ENCODE measurements at regions not wholly inside any gene's neighbourhood (a gene's known extent, or its start where the extent isn't known, plus 50 kb on each side); places are given as distances from the start of the nearest gene placed in this dataset.

- H3K4me3 ChIP-seq (ENCODE audit: control extremely low read depth in 1 of 5, extremely low read depth in 1 of 5, insufficient read depth in 1 of 5, low read depth in 2 of 5, low read length in 4 of 5), result no peak overlapping the region
- ATAC-seq (ENCODE audit: low read depth), result no peak
- no peaks in the 10 kb centered on the region for H3K9me3 ChIP-seq (ENCODE audit: control extremely low read depth in 1 of 3, control insufficient read depth in 2 of 3, insufficient read depth in 1 of 3, low read length in 2 of 3)
- no peaks in the 10 kb centered on the region for H3K36me3 ChIP-seq (replicated peaks in 1 of 2; ENCODE audit: control extremely low read depth in 1 of 2, control insufficient read depth in 1 of 2, extremely low read depth in 1 of 2, insufficient read depth in 2 of 2, low read length in 1 of 2)
- no peak overlapping the region for H3K27ac Mint-ChIP-seq
- no peak overlapping the region for H3K4me3 Mint-ChIP-seq
- intact Hi-C loops (cut with micrococcal nuclease), result no loop called here
- no peak overlapping the region for H3K9ac ChIP-seq (ENCODE audit: low read length)
- no peaks in the 10 kb centered on the region for H4K20me1 ChIP-seq (ENCODE audit: control insufficient read depth, insufficient read depth, low read length, poor library complexity, severe bottlenecking)
- no peaks in the 10 kb centered on the region for H3K27me3 ChIP-seq (replicated peaks in 1 of 4; ENCODE audit: control extremely low read depth in 1 of 4, control insufficient read depth in 3 of 4, insufficient read depth in 4 of 4, low read length in 3 of 4)
- DNase-seq, result no peak
- WGBS (ENCODE audit: insufficient coverage), result 100% methylated on average over 1 of the region's 2 CpGs
- ChIA-PET CTCF (no interaction called here), POLR2A (no interaction called here)
- no peaks in the 10 kb centered on the region for H3K4me1 ChIP-seq (ENCODE audit: control insufficient read depth in 2 of 2, insufficient read depth in 2 of 2, low read length in 2 of 2)
- H3K27ac ChIP-seq (ENCODE audit: low read length in 2 of 2), result no peak overlapping the region
- TF ChIP-seq, protein P1, sequence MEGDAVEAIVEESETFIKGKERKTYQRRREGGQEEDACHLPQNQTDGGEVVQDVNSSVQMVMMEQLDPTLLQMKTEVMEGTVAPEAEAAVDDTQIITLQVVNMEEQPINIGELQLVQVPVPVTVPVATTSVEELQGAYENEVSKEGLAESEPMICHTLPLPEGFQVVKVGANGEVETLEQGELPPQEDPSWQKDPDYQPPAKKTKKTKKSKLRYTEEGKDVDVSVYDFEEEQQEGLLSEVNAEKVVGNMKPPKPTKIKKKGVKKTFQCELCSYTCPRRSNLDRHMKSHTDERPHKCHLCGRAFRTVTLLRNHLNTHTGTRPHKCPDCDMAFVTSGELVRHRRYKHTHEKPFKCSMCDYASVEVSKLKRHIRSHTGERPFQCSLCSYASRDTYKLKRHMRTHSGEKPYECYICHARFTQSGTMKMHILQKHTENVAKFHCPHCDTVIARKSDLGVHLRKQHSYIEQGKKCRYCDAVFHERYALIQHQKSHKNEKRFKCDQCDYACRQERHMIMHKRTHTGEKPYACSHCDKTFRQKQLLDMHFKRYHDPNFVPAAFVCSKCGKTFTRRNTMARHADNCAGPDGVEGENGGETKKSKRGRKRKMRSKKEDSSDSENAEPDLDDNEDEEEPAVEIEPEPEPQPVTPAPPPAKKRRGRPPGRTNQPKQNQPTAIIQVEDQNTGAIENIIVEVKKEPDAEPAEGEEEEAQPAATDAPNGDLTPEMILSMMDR (IDR thresholded peaks at IDR 0.05), result no peak
- TF ChIP-seq EZH2 (IDR thresholded peaks at IDR 0.05; ENCODE audit: borderline replicate concordance, insufficient read depth, low read depth, low read length, poor library complexity, severe bottlenecking), result no peak
- H3K9me3 Mint-ChIP-seq (ENCODE audit: insufficient read depth), result no peaks in the 10 kb centered on the region
- H3K79me2 ChIP-seq (ENCODE audit: control insufficient read depth, insufficient read depth, low read length), result no peaks in the 10 kb centered on the region
- no peak overlapping the region for H2AFZ ChIP-seq (ENCODE audit: insufficient read depth, low read depth, low read length, poor library complexity, severe bottlenecking)
- no peaks in the 10 kb centered on the region for H3K27me3 Mint-ChIP-seq
- no peaks in the 10 kb centered on the region for H3K4me1 Mint-ChIP-seq
- H3K4me2 ChIP-seq (replicated peaks; ENCODE audit: low read depth, low read length, poor library complexity, severe bottlenecking), result no peak overlapping the region
Measured at GRCh38 chr3:178155521-178155920, 380.7 kb upstream of the KCNMB2 start.

DNA sequence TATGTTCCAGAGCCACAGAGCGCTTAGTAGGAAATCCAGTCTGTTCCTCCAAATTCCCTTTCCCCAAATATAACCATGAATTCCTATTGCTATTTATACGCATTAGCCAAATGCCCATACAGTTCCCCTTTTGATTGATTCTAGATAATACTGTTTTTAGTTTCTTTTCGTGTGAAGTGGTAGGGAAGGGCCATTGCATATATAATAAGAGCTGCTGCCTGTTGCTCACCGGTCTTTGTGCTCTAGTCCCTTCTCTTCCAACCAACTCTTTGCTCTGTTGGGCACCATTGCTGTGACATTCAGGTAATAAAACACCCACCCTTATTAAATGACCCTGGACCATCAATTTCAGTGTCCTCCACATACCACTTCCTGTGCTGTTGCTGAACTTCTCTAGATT is 379.9 kb upstream of the KCNMB2 start:
- intact Hi-C loops (cut with micrococcal nuclease), result no loop called here
- Histone ChIP-seq H3K27me3 (replicated peaks in 1 of 4; ENCODE audit: control extremely low read depth in 1 of 4, control insufficient read depth in 3 of 4, insufficient read depth in 4 of 4, low read length in 3 of 4) (no peaks in the 10 kb centered on the region), H2AFZ (ENCODE audit: insufficient read depth, low read depth, low read length, poor library complexity, severe bottlenecking) (no peak overlapping the region), H3K4me1 (ENCODE audit: control insufficient read depth in 2 of 2, insufficient read depth in 2 of 2, low read length in 2 of 2) (no peaks in the 10 kb centered on the region), H3K9me3 (ENCODE audit: control extremely low read depth in 1 of 3, control insufficient read depth in 2 of 3, insufficient read depth in 1 of 3, low read length in 2 of 3) (no peaks in the 10 kb centered on the region), H4K20me1 (ENCODE audit: control insufficient read depth, insufficient read depth, low read length, poor library complexity, severe bottlenecking) (no peaks in the 10 kb centered on the region), H3K36me3 (replicated peaks in 1 of 2; ENCODE audit: control extremely low read depth in 1 of 2, control insufficient read depth in 1 of 2, extremely low read depth in 1 of 2, insufficient read depth in 2 of 2, low read length in 1 of 2) (no peaks in the 10 kb centered on the region), H3K79me2 (ENCODE audit: control insufficient read depth, insufficient read depth, low read length) (no peaks in the 10 kb centered on the region), H3K27ac (ENCODE audit: low read length in 2 of 2) (no peak overlapping the region), H3K4me3 (ENCODE audit: control extremely low read depth in 1 of 5, extremely low read depth in 1 of 5, insufficient read depth in 1 of 5, low read depth in 2 of 5, low read length in 4 of 5) (no peak overlapping the region), H3K9ac (ENCODE audit: low read length) (no peak overlapping the region), H3K4me2 (replicated peaks; ENCODE audit: low read depth, low read length, poor library complexity, severe bottlenecking) (no peak overlapping the region)
- H3K4me3 Mint-ChIP-seq, result no peak overlapping the region
- H3K4me1 Mint-ChIP-seq, result no peaks in the 10 kb centered on the region
- ChIA-PET CTCF (no interaction called here), POLR2A (no interaction called here)
- H3K27me3 Mint-ChIP-seq, result no peaks in the 10 kb centered on the region
- DNase-seq (no peak), ATAC-seq (ENCODE audit: low read depth) (no peak)
- H3K27ac Mint-ChIP-seq, result no peak overlapping the region
- WGBS (ENCODE audit: insufficient coverage), result 43% methylated on average over 1 of the region's 4 CpGs
- H3K9me3 Mint-ChIP-seq (ENCODE audit: insufficient read depth), result no peaks in the 10 kb centered on the region
- no peak for TF ChIP-seq EZH2 (IDR thresholded peaks at IDR 0.05; ENCODE audit: borderline replicate concordance, insufficient read depth, low read depth, low read length, poor library complexity, severe bottlenecking)
- TF ChIP-seq, protein P1 (IDR thresholded peaks at IDR 0.05), result no peak
